GM19240 (cell line): ENCODE measurements at regions not wholly inside any gene's neighbourhood (a gene's known extent, or its start where the extent isn't known, plus 50 kb on each side); places are given as distances from the start of the nearest gene placed in this dataset.
"Not testable (repeated sequence)": the region's sequence is repeated elsewhere in the genome, so short reads cannot be mapped to it uniquely, and the experiment has no call there.

Experiments used
- DNase-seq: peaks from one replicate; pipeline ENCODE4 v3.0.0; 2011; ENCODE audit warnings: low spot score; ENCODE audit not compliant: insufficient read length

- DNase-seq: no peak
These were observed 105.4 kb downstream of the TTC8 start for GRCh38 chr14:88929656-88930436.

- no peak for DNase-seq
These were observed 107.1 kb downstream of the TTC8 start for GRCh38 chr14:88931321-88932110.

GRCh38 chr14:88933191-88933590 is 108.7 kb downstream of the TTC8 start:
- no peak for DNase-seq

GRCh38 chr14:88934351-88934806 is 109.9 kb downstream of the TTC8 start:
- DNase-seq: no peak

GRCh38 chr14:88935083-88935482 is 110.6 kb downstream of the TTC8 start:
- DNase-seq: no peak

GRCh38 chr14:88937706-88938105 is 113.3 kb downstream of the TTC8 start:
- DNase-seq: no peak

- no peak for DNase-seq
These were observed 116.2 kb downstream of the TTC8 start for GRCh38 chr14:88940671-88941070.

- no peak for DNase-seq
These were observed 117.0 kb downstream of the TTC8 start for GRCh38 chr14:88941414-88941813.

- DNase-seq: no peak
These were observed 123.5 kb downstream of the TTC8 start for GRCh38 chr14:88947646-88948598.

GRCh38 chr14:88950069-88950468 is 125.6 kb downstream of the TTC8 start:
- DNase-seq: no peak

GRCh38 chr14:88951370-88951769 is 126.9 kb downstream of the TTC8 start:
- no peak for DNase-seq

- DNase-seq: no peak
These were observed 128.4 kb downstream of the TTC8 start for GRCh38 chr14:88952901-88953300.

GRCh38 chr14:88955455-88955854 is 131.0 kb downstream of the TTC8 start:
- DNase-seq: no peak

GRCh38 chr14:88960496-88960895 is 136.0 kb downstream of the TTC8 start:
- DNase-seq: no peak

- DNase-seq: no peak
These were observed 136.8 kb downstream of the TTC8 start for GRCh38 chr14:88961214-88961613.

- DNase-seq: no peak
These were observed 137.9 kb downstream of the TTC8 start for GRCh38 chr14:88962356-88962755.

- DNase-seq: no peak
These were observed 142.8 kb downstream of the TTC8 start for GRCh38 chr14:88967299-88967698.

GRCh38 chr14:88975043-88975830 is 150.8 kb downstream of the TTC8 start:
- no peak for DNase-seq

GRCh38 chr14:88975926-88976325 is 151.5 kb downstream of the TTC8 start:
- DNase-seq: no peak

GRCh38 chr14:88980907-88981306 is 156.5 kb downstream of the TTC8 start:
- not testable (repeated sequence) for DNase-seq

- no peak for DNase-seq
These were observed 157.5 kb downstream of the TTC8 start for GRCh38 chr14:88981948-88982347.
